AG09309 (cell line): ENCODE measurements at regions not wholly inside any gene's neighbourhood (a gene's known extent, or its start where the extent isn't known, plus 50 kb on each side); places are given as distances from the start of the nearest gene placed in this dataset.

Experiments
- DNase-seq: peaks from one replicate; pipeline ENCODE4 v3.0.0-alpha.2; 2010; ENCODE audit warnings: low read depth
- H3K4me3 ChIP-seq: 2 replicates; pipeline ENCODE4 v1.5.1; 2011; ENCODE audit warnings: mild to moderate bottlenecking, low read depth, low read length, moderate library complexity; ENCODE audit not compliant: control insufficient read depth
- TF ChIP-seq, protein P1 (sequence below): IDR thresholded peaks from 2 replicates; pipeline ENCODE4 v1.5.1; 2011; ENCODE audit warnings: mild to moderate bottlenecking, low read depth, low read length, inconsistent platforms; ENCODE audit not compliant: insufficient read depth, control insufficient read depth; ENCODE audit errors: missing control alignments

DNA sequence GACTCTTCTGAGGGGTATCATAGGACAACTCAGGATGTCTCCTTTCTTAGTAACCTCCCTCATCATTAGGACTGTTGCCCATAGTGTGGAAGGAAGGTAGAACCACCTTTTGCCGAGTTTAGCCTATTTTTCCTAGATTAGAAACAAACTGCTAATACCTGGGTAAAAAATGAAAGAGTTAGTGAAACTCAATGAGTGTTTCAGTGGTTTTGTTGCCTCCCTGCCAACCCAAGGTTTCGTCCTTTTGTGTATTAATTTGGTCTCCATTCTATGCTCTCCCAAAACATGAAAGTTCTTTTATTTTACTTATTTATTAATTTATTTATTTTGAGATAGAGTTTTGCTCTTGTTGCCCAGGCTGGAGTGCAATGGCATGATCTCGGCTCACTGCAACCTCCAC lies 174.9 kb upstream of the KCNJ16 start:
- no peak overlapping the region for H3K4me3 ChIP-seq
- TF ChIP-seq, protein P1, sequence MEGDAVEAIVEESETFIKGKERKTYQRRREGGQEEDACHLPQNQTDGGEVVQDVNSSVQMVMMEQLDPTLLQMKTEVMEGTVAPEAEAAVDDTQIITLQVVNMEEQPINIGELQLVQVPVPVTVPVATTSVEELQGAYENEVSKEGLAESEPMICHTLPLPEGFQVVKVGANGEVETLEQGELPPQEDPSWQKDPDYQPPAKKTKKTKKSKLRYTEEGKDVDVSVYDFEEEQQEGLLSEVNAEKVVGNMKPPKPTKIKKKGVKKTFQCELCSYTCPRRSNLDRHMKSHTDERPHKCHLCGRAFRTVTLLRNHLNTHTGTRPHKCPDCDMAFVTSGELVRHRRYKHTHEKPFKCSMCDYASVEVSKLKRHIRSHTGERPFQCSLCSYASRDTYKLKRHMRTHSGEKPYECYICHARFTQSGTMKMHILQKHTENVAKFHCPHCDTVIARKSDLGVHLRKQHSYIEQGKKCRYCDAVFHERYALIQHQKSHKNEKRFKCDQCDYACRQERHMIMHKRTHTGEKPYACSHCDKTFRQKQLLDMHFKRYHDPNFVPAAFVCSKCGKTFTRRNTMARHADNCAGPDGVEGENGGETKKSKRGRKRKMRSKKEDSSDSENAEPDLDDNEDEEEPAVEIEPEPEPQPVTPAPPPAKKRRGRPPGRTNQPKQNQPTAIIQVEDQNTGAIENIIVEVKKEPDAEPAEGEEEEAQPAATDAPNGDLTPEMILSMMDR = no peak
- no peak for DNase-seq

DNA sequence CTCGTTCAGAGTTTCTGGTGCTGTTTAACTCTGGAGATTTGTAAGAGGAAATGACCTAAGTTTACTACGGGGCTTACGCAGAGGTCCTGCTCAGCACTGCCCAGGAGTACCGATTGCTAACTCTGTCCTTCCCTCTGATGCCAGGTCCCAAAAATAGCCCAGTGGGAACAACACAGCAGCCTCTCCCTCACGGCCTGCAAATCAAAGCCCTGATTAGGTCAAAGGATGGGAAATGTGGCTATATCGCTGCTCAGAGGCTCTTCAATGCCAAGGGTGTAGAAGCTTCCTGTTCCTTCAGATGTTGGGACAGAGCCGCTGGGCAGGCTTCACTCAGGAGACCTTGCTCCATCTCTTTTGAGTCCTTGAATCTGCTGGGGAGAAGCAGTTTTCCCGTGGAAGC lies 174.2 kb upstream of the KCNJ16 start:
- TF ChIP-seq, protein P1 = no peak
- no peak overlapping the region for H3K4me3 ChIP-seq
- DNase-seq = no peak

DNA sequence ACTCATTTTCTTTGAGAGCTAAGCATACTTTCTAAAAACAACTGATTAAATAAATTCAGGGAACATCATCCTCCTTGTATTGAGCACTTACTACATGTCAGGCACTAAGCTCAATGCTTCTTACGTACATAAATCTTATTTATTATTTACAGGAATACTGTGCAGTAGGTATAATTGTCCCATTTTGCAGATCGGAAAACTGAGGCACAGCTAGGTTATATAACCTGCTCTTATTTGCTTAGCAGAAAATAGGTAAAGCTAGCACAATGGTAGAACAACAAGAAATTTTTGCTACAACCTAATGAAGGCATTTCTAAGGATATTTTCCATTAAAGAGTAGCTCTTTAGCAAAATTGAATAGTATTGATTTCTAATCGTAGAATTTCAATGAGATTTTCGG lies 168.7 kb upstream of the KCNJ16 start:
- no peak for DNase-seq
- no peak overlapping the region for H3K4me3 ChIP-seq
- TF ChIP-seq, protein P1 = no peak

DNA sequence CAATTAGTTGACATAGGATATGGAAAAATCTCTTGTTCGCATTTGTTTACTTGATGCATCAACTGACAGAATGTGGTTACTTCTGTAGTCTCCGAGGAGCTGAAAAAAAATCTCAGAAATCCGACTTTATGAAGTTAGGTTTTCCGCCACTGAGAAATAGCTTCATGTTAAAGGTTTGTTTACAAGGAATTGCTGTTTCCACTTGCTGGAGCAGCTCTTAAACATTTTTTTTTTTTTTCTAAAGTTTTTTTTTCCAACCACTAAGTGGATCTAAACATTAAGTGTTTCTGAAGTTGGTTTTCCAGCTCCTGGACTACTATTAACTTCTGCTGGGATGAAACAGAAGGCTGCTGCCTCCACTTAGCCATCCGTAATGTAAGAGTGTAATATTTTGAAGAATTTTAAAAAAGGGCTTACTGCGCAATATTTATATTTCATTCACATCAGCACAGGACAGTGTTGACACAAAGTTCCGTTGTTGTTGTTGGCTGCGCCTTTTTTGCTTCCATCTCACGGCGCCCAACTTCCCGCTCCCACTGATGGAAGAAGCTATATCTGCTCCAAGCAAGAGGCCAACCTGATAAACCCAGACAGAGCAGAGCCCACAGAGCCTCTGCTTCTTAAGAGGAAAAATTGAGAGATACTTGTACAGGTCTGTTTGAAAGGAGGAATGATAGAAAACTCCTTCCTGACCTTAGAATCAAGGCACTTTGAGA lies 167.7 kb upstream of the KCNJ16 start:
- TF ChIP-seq, protein P1 = no peak
- DNase-seq = no peak
- no peak overlapping the region for H3K4me3 ChIP-seq

DNA sequence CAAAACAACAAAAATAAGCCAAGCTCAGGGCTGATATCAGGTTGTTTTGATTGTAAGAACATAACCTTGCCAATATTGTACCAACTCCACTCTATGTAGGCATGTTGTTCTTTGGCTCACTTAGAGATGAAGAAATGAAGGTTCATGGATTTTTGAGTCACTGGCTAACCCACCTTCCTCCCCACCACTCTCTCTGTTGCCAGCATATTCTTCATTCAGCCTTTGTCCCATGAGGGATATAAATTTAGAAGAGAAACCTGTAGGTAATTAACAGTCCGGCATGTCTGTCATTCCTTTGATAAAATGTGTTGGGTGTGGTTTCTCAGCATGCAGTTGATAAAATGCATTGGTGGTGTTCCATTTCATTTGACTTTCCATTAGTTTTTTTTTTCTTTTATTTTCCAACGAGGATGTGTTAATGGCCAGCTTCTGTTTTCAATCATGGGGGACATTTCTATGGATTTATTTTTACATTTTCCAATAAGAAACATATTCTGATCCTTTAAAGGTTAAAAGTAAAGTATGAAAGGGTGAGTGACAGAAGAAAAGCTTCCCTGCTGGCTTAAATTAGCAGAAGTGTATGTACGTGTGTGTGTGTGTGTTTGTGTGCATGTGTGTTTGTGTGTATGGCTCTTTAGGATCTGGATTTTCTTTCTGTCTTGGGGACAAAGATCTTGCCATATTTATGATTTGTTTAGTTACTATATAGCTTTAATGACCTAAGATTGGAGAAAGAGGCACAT lies 166.2 kb upstream of the KCNJ16 start:
- no peak for DNase-seq
- no peak overlapping the region for H3K4me3 ChIP-seq
- TF ChIP-seq, protein P1 = no peak

DNA sequence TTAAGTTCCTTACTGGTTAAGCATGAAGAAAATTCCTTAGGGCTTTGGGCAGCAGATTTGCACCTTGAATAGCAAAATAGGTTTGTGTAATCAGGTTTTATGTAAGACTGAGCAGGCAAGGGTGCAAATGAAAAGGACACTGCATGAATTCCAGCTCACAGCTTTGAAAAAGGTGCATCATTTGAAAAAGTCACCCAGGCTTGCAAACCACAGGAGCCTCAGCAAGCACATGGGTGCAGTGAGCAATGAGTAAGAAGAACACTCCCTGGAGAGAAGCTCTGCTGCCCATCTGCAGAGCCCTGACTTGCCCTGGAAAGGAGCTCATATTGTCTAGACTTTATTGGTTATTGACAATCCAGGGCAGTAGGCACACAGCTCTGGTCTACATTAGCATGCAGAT lies 165.6 kb upstream of the KCNJ16 start:
- DNase-seq = no peak
- TF ChIP-seq, protein P1 = no peak
- no peak overlapping the region for H3K4me3 ChIP-seq
